ENCODE measurements at regions not wholly inside any gene's neighbourhood (a gene's known extent, or its start where the extent isn't known, plus 50 kb on each side); places are given as distances from the start of the nearest gene placed in this dataset.

GRCh38 chr17:83144421-83145357 lies 65.3 kb downstream of the METRNL start:
- no peak for DNase-seq (ENCODE audit: low read depth)
- H3K4me3 ChIP-seq (ENCODE audit: low read depth, low read length), result no peak overlapping the region

GRCh38 chr17:83145358-83145738 lies 65.9 kb downstream of the METRNL start:
- no peak for DNase-seq (ENCODE audit: low read depth)
- no peak overlapping the region for H3K4me3 ChIP-seq (ENCODE audit: low read depth, low read length)

- no peak for DNase-seq (ENCODE audit: low read depth)
- no peak overlapping the region for H3K4me3 ChIP-seq (ENCODE audit: low read depth, low read length)
Observed at GRCh38 chr17:83145831-83146230, 66.4 kb downstream of the METRNL start.

GRCh38 chr17:83146347-83146746 lies 66.9 kb downstream of the METRNL start:
- DNase-seq (ENCODE audit: low read depth), result no peak
- no peak overlapping the region for H3K4me3 ChIP-seq (ENCODE audit: low read depth, low read length)

GRCh38 chr17:83147280-83147679 lies 67.9 kb downstream of the METRNL start:
- H3K4me3 ChIP-seq (ENCODE audit: low read depth, low read length), result no peak overlapping the region
- no peak for DNase-seq (ENCODE audit: low read depth)

- H3K4me3 ChIP-seq (ENCODE audit: low read depth, low read length), result no peak overlapping the region
- no peak for DNase-seq (ENCODE audit: low read depth)
Observed at GRCh38 chr17:83148317-83149028, 69.1 kb downstream of the METRNL start.

GRCh38 chr17:83149029-83149725 lies 69.8 kb downstream of the METRNL start:
- no peak overlapping the region for H3K4me3 ChIP-seq (ENCODE audit: low read depth, low read length)
- DNase-seq (ENCODE audit: low read depth), result no peak

GRCh38 chr17:83149761-83150251 lies 70.4 kb downstream of the METRNL start:
- no peak for DNase-seq (ENCODE audit: low read depth)
- no peak overlapping the region for H3K4me3 ChIP-seq (ENCODE audit: low read depth, low read length)

- no peak overlapping the region for H3K4me3 ChIP-seq (ENCODE audit: low read depth, low read length)
- no peak for DNase-seq (ENCODE audit: low read depth)
Observed at GRCh38 chr17:83150369-83151055, 71.1 kb downstream of the METRNL start.

- no peak for DNase-seq (ENCODE audit: low read depth)
- no peak overlapping the region for H3K4me3 ChIP-seq (ENCODE audit: low read depth, low read length)
Observed at GRCh38 chr17:83151056-83151441, 71.6 kb downstream of the METRNL start.

- no peak overlapping the region for H3K4me3 ChIP-seq (ENCODE audit: low read depth, low read length)
- no peak for DNase-seq (ENCODE audit: low read depth)
Observed at GRCh38 chr17:83151442-83152226, 72.2 kb downstream of the METRNL start.

GRCh38 chr17:83152227-83152744 lies 72.9 kb downstream of the METRNL start:
- no peak overlapping the region for H3K4me3 ChIP-seq (ENCODE audit: low read depth, low read length)
- no peak for DNase-seq (ENCODE audit: low read depth)

GRCh38 chr17:83152745-83153611 lies 73.6 kb downstream of the METRNL start:
- no peak for DNase-seq (ENCODE audit: low read depth)
- no peak overlapping the region for H3K4me3 ChIP-seq (ENCODE audit: low read depth, low read length)

- DNase-seq (ENCODE audit: low read depth), result no peak
- no peak overlapping the region for H3K4me3 ChIP-seq (ENCODE audit: low read depth, low read length)
Observed at GRCh38 chr17:83153681-83154310, 74.4 kb downstream of the METRNL start.

GRCh38 chr17:83154311-83155127 lies 75.1 kb downstream of the METRNL start:
- H3K4me3 ChIP-seq (ENCODE audit: low read depth, low read length), result no peak overlapping the region
- DNase-seq (ENCODE audit: low read depth), result no peak
